IMR-90 (cell line): ENCODE measurements at regions not wholly inside any gene's neighbourhood (a gene's known extent, or its start where the extent isn't known, plus 50 kb on each side); places are given as distances from the start of the nearest gene placed in this dataset.

Experiments used
- CEBPB ChIP-seq: IDR thresholded peaks from 2 replicates; pipeline ENCODE4 v1.6.1; 2012; ENCODE audit warnings: low read depth, low read length, improper control_type of control experiment
- RAD21 ChIP-seq: IDR thresholded peaks from 2 replicates; pipeline ENCODE4 v1.6.1; 2012; ENCODE audit warnings: low read length, improper control_type of control experiment
- RFX5 ChIP-seq: IDR thresholded peaks from 2 replicates; pipeline ENCODE4 v1.8.0; 2012; ENCODE audit warnings: low read depth, mild to moderate bottlenecking, low read length, moderate library complexity
- TF ChIP-seq, protein P1 (sequence below): conservative IDR thresholded peaks from 2 replicates; pipeline ENCODE4 v1.5.1; 2012; ENCODE audit warnings: mild to moderate bottlenecking, low read depth, low read length, improper control_type of control experiment

DNA sequence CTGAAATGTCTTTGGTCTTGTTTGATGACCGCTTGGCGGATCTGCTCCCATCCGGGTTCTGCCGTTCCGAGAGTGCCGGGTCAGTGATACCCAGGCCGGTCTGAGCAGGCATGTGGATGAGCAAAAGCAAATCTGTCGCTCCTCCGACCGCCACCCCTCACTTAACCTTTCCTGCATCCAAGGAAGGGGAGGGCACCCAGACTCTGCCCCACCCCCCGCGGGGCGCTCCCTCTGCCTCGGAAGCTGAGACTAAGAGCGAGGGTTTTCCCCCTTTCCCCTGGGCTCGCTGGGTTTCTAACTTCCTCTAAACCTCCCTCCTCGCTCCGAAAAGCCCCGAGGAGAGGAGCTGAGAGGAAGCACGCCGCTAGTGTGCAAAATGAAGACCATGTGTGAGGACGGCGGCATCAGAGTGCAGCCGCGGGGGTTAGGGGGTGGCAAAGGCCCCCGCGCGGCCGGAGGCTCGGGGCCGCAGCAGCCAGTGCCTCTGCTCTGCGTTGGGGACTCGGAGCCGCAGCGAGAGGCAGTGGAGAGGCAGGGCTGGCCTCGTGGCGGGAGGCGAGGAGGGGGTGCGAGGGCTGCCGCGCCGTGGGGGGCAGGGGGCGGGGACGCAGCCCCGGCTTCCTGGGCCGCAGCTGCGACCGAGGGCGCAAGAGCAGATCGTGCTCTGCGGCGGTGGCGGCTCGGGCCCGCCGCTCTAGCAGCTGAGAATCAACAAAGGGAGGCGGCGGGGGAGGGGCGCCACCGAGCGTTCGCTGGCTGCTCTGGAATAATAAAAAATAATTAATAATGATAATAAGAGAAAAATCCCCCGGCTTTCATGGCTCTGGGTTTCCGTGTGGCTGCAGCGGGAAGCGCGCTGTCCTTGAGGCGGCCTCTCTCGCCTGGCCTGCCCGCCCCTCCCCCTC lies 55.8 kb upstream of the BCOR start:
- TF ChIP-seq CEBPB (no peak), RAD21 (no peak), RFX5 (no peak)
- TF ChIP-seq, protein P1, sequence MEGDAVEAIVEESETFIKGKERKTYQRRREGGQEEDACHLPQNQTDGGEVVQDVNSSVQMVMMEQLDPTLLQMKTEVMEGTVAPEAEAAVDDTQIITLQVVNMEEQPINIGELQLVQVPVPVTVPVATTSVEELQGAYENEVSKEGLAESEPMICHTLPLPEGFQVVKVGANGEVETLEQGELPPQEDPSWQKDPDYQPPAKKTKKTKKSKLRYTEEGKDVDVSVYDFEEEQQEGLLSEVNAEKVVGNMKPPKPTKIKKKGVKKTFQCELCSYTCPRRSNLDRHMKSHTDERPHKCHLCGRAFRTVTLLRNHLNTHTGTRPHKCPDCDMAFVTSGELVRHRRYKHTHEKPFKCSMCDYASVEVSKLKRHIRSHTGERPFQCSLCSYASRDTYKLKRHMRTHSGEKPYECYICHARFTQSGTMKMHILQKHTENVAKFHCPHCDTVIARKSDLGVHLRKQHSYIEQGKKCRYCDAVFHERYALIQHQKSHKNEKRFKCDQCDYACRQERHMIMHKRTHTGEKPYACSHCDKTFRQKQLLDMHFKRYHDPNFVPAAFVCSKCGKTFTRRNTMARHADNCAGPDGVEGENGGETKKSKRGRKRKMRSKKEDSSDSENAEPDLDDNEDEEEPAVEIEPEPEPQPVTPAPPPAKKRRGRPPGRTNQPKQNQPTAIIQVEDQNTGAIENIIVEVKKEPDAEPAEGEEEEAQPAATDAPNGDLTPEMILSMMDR: 0 out of 2 replicates have a peak, but pooled peaks have one; percentile 14
